Mesenchymal stem cell (in vitro differentiated cells and primary cell): ENCODE measurements at regions not wholly inside any gene's neighbourhood (a gene's known extent, or its start where the extent isn't known, plus 50 kb on each side); places are given as distances from the start of the nearest gene placed in this dataset.

ENCODE experiments used
- DNase-seq: peaks from one replicate; pipeline ENCODE4 v3.0.0-alpha.2; 2013
- H2AFZ ChIP-seq: one replicate; pipeline ENCODE4 v1.6.1; 2013; ENCODE audit warnings: low read depth, mild to moderate bottlenecking, control low read depth, inconsistent platforms, low read length, moderate library complexity
- H2AK5ac ChIP-seq: 2 replicates; pipeline ENCODE4 v1.6.1; 2013; ENCODE audit warnings: low read length, moderate library complexity, mild to moderate bottlenecking, inconsistent platforms; ENCODE audit not compliant: severe bottlenecking
- H2BK120ac ChIP-seq: one replicate; pipeline ENCODE4 v1.6.1; 2013; ENCODE audit warnings: low read depth, mild to moderate bottlenecking, inconsistent platforms, low read length, moderate library complexity
- H2BK12ac ChIP-seq, 2 experiments: one replicate each; pipeline ENCODE4 v1.6.1; 2013; ENCODE audit warnings: inconsistent platforms in 2 of 2, low read length in 2 of 2, mild to moderate bottlenecking in 2 of 2, moderate library complexity in 2 of 2, control low read depth in 1 of 2
- H2BK15ac ChIP-seq: one replicate; pipeline ENCODE4 v1.6.1; 2013; ENCODE audit warnings: mild to moderate bottlenecking, low read depth, inconsistent platforms; ENCODE audit not compliant: poor library complexity, severe bottlenecking
- H2BK5ac ChIP-seq: 2 replicates; pipeline ENCODE4 v1.6.1; 2013; ENCODE audit warnings: low read depth, mild to moderate bottlenecking, low read length, control low read depth, inconsistent platforms; ENCODE audit not compliant: poor library complexity, severe bottlenecking
- H3K14ac ChIP-seq, 2 experiments: one replicate each; pipeline ENCODE4 v1.6.1; 2013; ENCODE audit warnings: inconsistent platforms in 2 of 2, low read length in 2 of 2, control low read depth in 1 of 2, mild to moderate bottlenecking in 1 of 2, moderate library complexity in 1 of 2
- H3K18ac ChIP-seq, 2 experiments: one replicate each; pipeline ENCODE4 v1.6.1; 2013; ENCODE audit warnings: inconsistent platforms in 2 of 2, low read length in 2 of 2, control low read depth in 1 of 2, low read depth in 1 of 2, mild to moderate bottlenecking in 1 of 2
- H3K23ac ChIP-seq, 2 experiments: one replicate each; pipeline ENCODE4 v1.6.1; 2013; ENCODE audit warnings: inconsistent platforms in 2 of 2, low read length in 2 of 2, mild to moderate bottlenecking in 2 of 2, moderate library complexity in 2 of 2, control low read depth in 1 of 2
- H3K27ac ChIP-seq: 2 replicates; pipeline ENCODE4 v1.5.1; 2013; ENCODE audit warnings: mild to moderate bottlenecking, moderate library complexity, low read length, control low read depth, inconsistent platforms; ENCODE audit not compliant: poor library complexity, severe bottlenecking
- H3K27me3 ChIP-seq, 2 experiments: 2 replicates each; pipeline versions ENCODE4 v1.6.1 to v1.7.0; 2013; ENCODE audit warnings: low read length in 2 of 2, mild to moderate bottlenecking in 2 of 2, moderate library complexity in 2 of 2, control low read depth in 1 of 2, inconsistent platforms in 1 of 2; ENCODE audit not compliant: control insufficient read depth in 1 of 2, insufficient read depth in 1 of 2
- H3K36me3 ChIP-seq, 2 experiments: 2 replicates each; pipeline versions ENCODE4 v1.6.1 to v1.7.0; 2013; ENCODE audit warnings: low read length in 2 of 2, control low read depth in 1 of 2, inconsistent platforms in 1 of 2, low read depth in 1 of 2, mild to moderate bottlenecking in 1 of 2; ENCODE audit not compliant: insufficient read depth in 2 of 2, control insufficient read depth in 1 of 2
- H3K4ac ChIP-seq, 2 experiments: one replicate each; pipeline ENCODE4 v1.6.1; 2013; ENCODE audit warnings: inconsistent platforms in 2 of 2, low read length in 2 of 2, mild to moderate bottlenecking in 2 of 2, moderate library complexity in 2 of 2, control low read depth in 1 of 2, low read depth in 1 of 2
- H3K4me1 ChIP-seq: 2 replicates; pipeline ENCODE4 v1.6.1; 2013; ENCODE audit warnings: low read depth, low read length, control low read depth; ENCODE audit not compliant: control insufficient read depth, insufficient read depth
- H3K4me2 ChIP-seq: 2 replicates; pipeline ENCODE4 v1.6.1; 2013; ENCODE audit warnings: low read length, mild to moderate bottlenecking, inconsistent platforms; ENCODE audit not compliant: poor library complexity, severe bottlenecking
- H3K4me3 ChIP-seq, 2 experiments: 2 replicates each; pipeline versions ENCODE4 v1.5.1 to v1.7.0; 2013; ENCODE audit warnings: low read length in 2 of 2, mild to moderate bottlenecking in 2 of 2, control low read depth in 1 of 2, low read depth in 1 of 2; ENCODE audit not compliant: insufficient read depth in 1 of 2
- H3K79me1 ChIP-seq: replicated peaks from 2 replicates; pipeline ENCODE4 v1.6.1; 2013; ENCODE audit warnings: mild to moderate bottlenecking, control low read depth, low read length, inconsistent platforms; ENCODE audit not compliant: poor library complexity, severe bottlenecking
- H3K9ac ChIP-seq: 2 replicates; pipeline ENCODE4 v1.7.0; 2013; ENCODE audit warnings: mild to moderate bottlenecking, low read length, moderate library complexity
- H3K9me3 ChIP-seq: 2 replicates; pipeline ENCODE4 v1.7.0; 2013; ENCODE audit warnings: mild to moderate bottlenecking, low read length; ENCODE audit not compliant: control insufficient read depth
- H4K8ac ChIP-seq: one replicate; pipeline ENCODE4 v1.6.1; 2013; ENCODE audit warnings: inconsistent platforms, mild to moderate bottlenecking, low read length, moderate library complexity
- H4K91ac ChIP-seq: one replicate; pipeline ENCODE4 v1.6.1; 2013; ENCODE audit warnings: mild to moderate bottlenecking, low read length, inconsistent platforms
- WGBS: methylation state at CpG from one replicate; pipeline ENCODE4 v1.1.7; 2013; ENCODE audit warnings: mixed read lengths; 5-methylcytosine and 5-hydroxymethylcytosine counted together

- Histone ChIP-seq H2AK5ac (no peak overlapping the region), H3K36me3 (no peaks in the 10 kb centered on the region), H4K8ac (no peak overlapping the region), H3K18ac (no peak overlapping the region), H3K9me3 (peaks cover 3% of the 10 kb centered on the region), H3K4me2 (no peak overlapping the region), H3K9ac (no peak overlapping the region), H3K27me3 (no peaks in the 10 kb centered on the region), H2AFZ (no peak overlapping the region), H3K4me1 (no peaks in the 10 kb centered on the region), H2BK5ac (no peak overlapping the region), H2BK15ac (no peak overlapping the region), H3K4ac (no peak overlapping the region), H4K91ac (no peak overlapping the region), H2BK120ac (no peak overlapping the region), H3K14ac (no peak overlapping the region), H3K4me3 (no peak overlapping the region), H2BK12ac (no peak overlapping the region), H3K27ac (no peak overlapping the region), H3K79me1 (no peaks in the 10 kb centered on the region), H3K23ac (no peak overlapping the region)
- no peak for DNase-seq
- 86% methylated on average over 5 of the region's 7 CpGs for WGBS
Measured at GRCh38 chr13:54486421-54487166, 1458.0 kb downstream of the OLFM4 start.

GRCh38 chr13:54489359-54489758, 1460.7 kb downstream of the OLFM4 start:
- Histone ChIP-seq H3K9ac (no peak overlapping the region), H2BK5ac (no peak overlapping the region), H3K23ac (no peak overlapping the region), H3K4ac (no peak overlapping the region), H2BK15ac (no peak overlapping the region), H3K27me3 (no peaks in the 10 kb centered on the region), H3K4me2 (no peak overlapping the region), H3K4me1 (no peaks in the 10 kb centered on the region), H3K14ac (no peak overlapping the region), H4K8ac (no peak overlapping the region), H2AK5ac (no peak overlapping the region), H3K36me3 (no peaks in the 10 kb centered on the region), H3K4me3 (no peak overlapping the region), H2BK12ac (no peak overlapping the region), H3K9me3 (peaks cover under 1% of the 10 kb centered on the region), H2AFZ (no peak overlapping the region), H4K91ac (no peak overlapping the region), H3K79me1 (no peaks in the 10 kb centered on the region), H3K27ac (no peak overlapping the region), H3K18ac (no peak overlapping the region), H2BK120ac (no peak overlapping the region)
- 73% methylated on average over 1 of the region's 1 CpG for WGBS
- no peak for DNase-seq

- Histone ChIP-seq H3K4ac (no peak overlapping the region), H3K9me3 (no peaks in the 10 kb centered on the region), H4K8ac (no peak overlapping the region), H2BK120ac (no peak overlapping the region), H3K23ac (no peak overlapping the region), H3K27me3 (no peaks in the 10 kb centered on the region), H2BK5ac (no peak overlapping the region), H2AFZ (no peak overlapping the region), H3K9ac (no peak overlapping the region), H3K4me2 (no peak overlapping the region), H2BK12ac (no peak overlapping the region), H4K91ac (no peak overlapping the region), H3K36me3 (no peaks in the 10 kb centered on the region), H3K18ac (no peak overlapping the region), H3K4me3 (no peak overlapping the region), H3K27ac (no peak overlapping the region), H2AK5ac (no peak overlapping the region), H3K79me1 (no peaks in the 10 kb centered on the region), H3K14ac (no peak overlapping the region), H2BK15ac (no peak overlapping the region), H3K4me1 (no peaks in the 10 kb centered on the region)
- 100% methylated on average over 1 of the region's 3 CpGs for whole genome bisulfite sequencing
- DNase-seq = no peak
Measured at GRCh38 chr13:54492995-54493394, 1464.4 kb downstream of the OLFM4 start.

GRCh38 chr13:54511366-54511765, 1482.8 kb downstream of the OLFM4 start:
- H4K91ac ChIP-seq = no peak overlapping the region
- no peak overlapping the region for H3K4ac ChIP-seq
- H3K18ac ChIP-seq = no peak overlapping the region
- H3K27ac ChIP-seq = no peak overlapping the region
- H3K9me3 ChIP-seq = peaks cover 6% of the 10 kb centered on the region
- H3K23ac ChIP-seq = no peak overlapping the region
- no peak overlapping the region for H2AFZ ChIP-seq
- DNase-seq = peak; percentile 15
- no peak overlapping the region for H2BK15ac ChIP-seq
- H3K36me3 ChIP-seq = no peaks in the 10 kb centered on the region
- H3K79me1 ChIP-seq = no peaks in the 10 kb centered on the region
- H3K4me3 ChIP-seq = no peak overlapping the region
- H3K14ac ChIP-seq = no peak overlapping the region
- H2BK12ac ChIP-seq = no peak overlapping the region
- H3K27me3 ChIP-seq = no peaks in the 10 kb centered on the region
- no peak overlapping the region for H3K9ac ChIP-seq
- H4K8ac ChIP-seq = no peak overlapping the region
- H2AK5ac ChIP-seq = no peak overlapping the region
- no peak overlapping the region for H2BK5ac ChIP-seq
- no peaks in the 10 kb centered on the region for H3K4me1 ChIP-seq
- no peak overlapping the region for H2BK120ac ChIP-seq
- 65% methylated on average over 5 of the region's 5 CpGs for WGBS
- H3K4me2 ChIP-seq = no peak overlapping the region
